AG09319 (cell line): ENCODE measurements at regions not wholly inside any gene's neighbourhood (a gene's known extent, or its start where the extent isn't known, plus 50 kb on each side); places are given as distances from the start of the nearest gene placed in this dataset.

Experiments
- DNase-seq: peaks from one replicate; pipeline ENCODE4 v3.0.0-alpha.2; 2010; ENCODE audit warnings: low read depth; ENCODE audit errors: extremely low read depth
- TF ChIP-seq, protein P1 (sequence below): IDR thresholded peaks from 2 replicates; pipeline ENCODE4 v1.5.1; 2011; ENCODE audit warnings: low read depth, mild to moderate bottlenecking, inconsistent platforms, low read length, moderate library complexity

DNA sequence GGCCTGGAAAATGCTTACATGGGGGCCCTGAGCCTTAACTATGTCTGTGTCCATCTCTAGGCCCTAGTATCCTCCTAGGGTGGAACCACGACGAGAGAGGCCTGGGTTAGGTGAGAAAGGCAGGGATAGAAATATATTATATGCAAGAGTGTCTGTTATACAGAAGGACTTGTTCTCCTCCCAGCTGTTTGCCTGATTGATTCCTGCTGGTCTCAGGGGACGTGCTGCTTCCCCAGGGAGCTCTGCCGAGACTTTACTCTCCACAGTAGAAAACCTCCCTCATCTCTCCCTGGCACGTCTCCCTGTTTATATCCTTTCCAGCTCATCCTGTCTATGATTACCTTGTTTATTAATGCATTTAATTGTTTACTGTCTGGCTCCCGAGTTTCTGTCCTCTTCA is 132.6 kb downstream of the MIAT start:
- DNase-seq: no peak
- TF ChIP-seq, protein P1, sequence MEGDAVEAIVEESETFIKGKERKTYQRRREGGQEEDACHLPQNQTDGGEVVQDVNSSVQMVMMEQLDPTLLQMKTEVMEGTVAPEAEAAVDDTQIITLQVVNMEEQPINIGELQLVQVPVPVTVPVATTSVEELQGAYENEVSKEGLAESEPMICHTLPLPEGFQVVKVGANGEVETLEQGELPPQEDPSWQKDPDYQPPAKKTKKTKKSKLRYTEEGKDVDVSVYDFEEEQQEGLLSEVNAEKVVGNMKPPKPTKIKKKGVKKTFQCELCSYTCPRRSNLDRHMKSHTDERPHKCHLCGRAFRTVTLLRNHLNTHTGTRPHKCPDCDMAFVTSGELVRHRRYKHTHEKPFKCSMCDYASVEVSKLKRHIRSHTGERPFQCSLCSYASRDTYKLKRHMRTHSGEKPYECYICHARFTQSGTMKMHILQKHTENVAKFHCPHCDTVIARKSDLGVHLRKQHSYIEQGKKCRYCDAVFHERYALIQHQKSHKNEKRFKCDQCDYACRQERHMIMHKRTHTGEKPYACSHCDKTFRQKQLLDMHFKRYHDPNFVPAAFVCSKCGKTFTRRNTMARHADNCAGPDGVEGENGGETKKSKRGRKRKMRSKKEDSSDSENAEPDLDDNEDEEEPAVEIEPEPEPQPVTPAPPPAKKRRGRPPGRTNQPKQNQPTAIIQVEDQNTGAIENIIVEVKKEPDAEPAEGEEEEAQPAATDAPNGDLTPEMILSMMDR: no peak

DNA sequence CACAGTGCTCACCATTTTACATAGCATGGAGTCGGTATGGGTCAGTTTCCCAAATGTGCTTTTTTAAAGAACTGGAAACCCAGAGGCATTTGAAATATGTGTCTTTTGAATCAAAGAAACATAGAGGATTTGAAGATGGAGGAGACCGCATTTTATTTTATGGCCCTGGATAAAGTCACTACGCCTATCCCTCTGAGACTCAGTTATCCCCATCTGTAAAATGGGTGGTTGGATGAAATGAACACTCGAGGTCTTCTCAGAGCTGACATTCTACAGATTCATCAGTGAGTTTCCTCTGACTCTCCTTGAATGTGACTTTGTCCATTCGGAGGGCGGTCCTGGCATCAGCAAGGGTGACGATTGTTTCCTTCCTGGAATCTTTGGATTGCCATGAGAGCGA is 135.1 kb downstream of the MIAT start:
- TF ChIP-seq, protein P1: no peak
- DNase-seq: no peak

DNA sequence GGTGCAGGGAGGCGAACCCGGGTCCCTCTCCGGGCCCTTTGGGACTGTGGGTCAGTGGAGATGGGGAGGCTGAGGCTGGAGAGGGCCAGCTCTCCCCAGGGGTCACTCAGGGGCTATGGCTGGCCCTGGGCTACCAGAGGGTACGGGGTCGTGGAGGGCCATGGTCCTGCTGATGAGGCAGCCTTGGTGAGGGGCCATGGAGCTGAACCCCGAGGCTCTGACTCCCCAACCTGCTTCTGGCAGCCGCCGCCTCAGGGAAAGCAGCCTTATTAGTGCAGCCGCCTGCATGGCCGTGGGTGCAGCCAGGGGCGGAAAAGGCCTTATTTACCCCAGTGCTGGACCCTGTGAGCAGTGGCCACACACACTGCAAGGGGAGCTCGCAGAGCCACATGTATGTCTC is 139.4 kb downstream of the MIAT start:
- TF ChIP-seq, protein P1: no peak
- no peak for DNase-seq

DNA sequence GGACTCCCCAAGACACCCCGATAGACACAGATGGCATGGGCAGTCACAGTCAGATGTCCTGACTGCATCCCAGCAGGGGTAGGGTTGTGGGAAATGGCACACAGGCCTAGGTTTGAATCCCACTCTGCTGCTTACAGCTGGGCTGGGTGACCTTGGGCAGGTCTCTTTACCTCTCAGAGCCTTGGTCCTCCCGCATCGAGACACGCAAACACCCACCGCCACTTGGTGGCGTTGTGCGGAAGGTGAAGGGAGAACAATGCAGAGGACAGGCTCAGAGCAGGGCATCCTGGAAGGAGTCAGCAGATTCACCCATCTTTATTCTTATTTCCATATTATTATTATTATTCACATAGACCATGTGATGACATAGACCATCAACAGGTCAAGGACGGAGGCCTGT is 140.5 kb downstream of the MIAT start:
- no peak for DNase-seq
- TF ChIP-seq, protein P1: no peak

DNA sequence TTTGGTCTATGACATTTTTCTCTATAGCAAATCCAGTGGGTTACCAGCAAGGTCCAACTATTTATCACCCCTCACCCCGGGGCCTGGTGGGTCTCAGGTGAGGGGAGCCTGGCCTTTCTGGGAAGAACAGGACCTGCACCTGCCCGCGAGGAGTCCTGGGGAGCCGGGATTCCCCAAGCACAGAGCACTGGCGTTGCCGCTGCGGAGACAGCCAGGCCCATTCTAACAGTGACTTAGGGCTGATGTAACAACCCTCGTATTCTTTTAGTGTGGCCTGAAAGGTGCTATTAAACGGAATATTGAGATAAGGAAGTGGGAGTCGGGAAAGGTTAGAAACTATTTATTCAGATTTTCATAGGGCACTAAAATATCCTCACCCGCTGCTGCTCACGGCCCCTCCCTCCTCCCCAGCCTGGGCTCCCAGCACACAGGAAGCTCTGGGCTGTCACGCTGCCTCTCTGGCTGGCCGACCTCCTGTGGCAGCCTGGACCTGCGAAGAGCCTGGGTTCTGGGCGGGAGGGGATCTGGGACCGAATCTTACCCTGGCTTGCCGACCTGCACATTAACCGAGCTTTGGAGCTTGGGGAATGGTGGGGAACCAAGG is 141.2 kb downstream of the MIAT start:
- DNase-seq: no peak
- TF ChIP-seq, protein P1: no peak

DNA sequence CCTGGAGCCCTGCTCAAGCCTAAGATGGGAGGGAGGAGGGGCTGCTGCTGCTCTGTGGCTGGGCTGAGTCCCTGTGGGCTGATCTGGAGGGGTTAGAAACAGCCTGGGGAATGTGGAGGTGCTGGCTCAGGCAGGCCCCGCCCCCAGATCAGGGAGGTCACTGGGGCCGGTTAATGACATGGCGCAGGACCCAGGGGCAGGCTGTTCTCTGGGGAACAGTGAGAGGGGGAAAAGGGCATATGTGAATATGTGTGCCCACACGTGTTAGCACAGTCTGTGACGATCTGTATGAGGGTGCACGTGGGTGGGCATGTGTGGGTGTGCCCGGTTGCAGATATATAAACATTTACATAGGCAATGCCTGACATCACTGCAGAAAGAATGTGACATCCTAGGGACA is 143.5 kb downstream of the MIAT start:
- no peak for DNase-seq
- TF ChIP-seq, protein P1: no peak

DNA sequence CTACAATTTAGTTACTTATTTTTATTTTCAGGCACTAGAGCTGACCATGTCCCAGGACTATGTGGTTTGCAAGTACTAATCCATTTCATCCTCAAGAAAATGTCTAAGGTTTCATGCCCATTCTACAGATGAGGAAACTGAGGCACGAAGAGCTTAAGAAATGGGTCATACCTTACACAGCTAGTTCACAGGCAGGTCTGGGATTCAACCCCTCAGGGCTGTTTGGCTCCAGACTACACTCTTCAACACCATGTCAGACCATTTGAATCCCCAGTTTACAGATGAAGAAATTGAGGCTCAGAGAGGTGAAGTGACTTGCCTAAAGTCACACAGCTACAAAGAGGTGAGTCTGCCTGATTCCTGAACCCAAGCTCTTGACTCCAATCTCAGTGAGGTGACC is 144.1 kb downstream of the MIAT start:
- DNase-seq: no peak

More for the DNA sequence above, 144.1 kb downstream of the MIAT start:
- TF ChIP-seq, protein P1: no peak
